GM18505 (cell line): ENCODE measurements at regions not wholly inside any gene's neighbourhood (a gene's known extent, or its start where the extent isn't known, plus 50 kb on each side); places are given as distances from the start of the nearest gene placed in this dataset.

ENCODE experiments used
- ATAC-seq: cut with Tn5 transposase; IDR thresholded peaks from one replicate; pipeline ENCODE4 v1.9.1; 2021; ENCODE audit not compliant: unreplicated experiment
- POLR2A ChIP-seq: IDR thresholded peaks from 4 replicates; pipeline ENCODE4 v1.6.1; 2011; ENCODE audit warnings: borderline replicate concordance; ENCODE audit not compliant: insufficient read depth, insufficient read length; ENCODE audit errors: extremely low read depth

- no peak for ATAC-seq
- TF ChIP-seq POLR2A: no peak
Observed at GRCh38 chr13:112142401-112142930, 75.5 kb downstream of the SOX1 start.

DNA sequence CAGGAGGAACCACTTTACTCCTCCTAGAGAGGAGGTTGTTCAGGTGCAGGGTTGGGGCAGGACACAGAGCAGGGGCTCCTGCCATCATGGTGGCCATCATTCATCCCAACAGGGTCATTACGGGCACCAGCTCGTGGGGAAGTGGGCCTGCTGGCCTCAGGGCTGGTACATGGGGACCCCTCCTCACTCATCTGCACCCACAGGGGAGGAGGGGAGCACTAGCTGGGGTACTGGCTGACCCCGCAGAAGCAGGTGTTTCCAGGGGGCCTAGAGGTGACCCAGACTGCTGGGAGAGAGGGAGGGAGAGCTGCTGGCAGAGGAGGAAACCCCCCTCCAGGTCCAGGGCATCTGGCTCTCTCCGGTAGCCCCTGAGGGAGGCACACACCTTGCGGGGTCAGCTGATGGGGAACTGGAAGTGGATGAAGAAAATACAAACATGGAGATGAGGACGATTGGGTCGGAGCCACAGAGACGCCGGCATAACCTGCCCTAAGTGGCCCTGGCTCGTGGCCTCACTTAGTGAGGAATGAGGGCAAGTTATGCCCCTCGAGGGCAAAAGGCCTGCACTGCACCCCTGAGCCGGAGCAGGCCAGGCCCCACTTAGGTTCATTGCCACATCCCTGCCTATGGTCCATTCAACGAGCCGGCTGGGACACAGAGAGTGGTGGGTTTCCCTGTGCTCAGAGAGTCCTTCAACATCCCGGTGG, 76.2 kb downstream of the SOX1 start:
- no peak for ATAC-seq

DNA sequence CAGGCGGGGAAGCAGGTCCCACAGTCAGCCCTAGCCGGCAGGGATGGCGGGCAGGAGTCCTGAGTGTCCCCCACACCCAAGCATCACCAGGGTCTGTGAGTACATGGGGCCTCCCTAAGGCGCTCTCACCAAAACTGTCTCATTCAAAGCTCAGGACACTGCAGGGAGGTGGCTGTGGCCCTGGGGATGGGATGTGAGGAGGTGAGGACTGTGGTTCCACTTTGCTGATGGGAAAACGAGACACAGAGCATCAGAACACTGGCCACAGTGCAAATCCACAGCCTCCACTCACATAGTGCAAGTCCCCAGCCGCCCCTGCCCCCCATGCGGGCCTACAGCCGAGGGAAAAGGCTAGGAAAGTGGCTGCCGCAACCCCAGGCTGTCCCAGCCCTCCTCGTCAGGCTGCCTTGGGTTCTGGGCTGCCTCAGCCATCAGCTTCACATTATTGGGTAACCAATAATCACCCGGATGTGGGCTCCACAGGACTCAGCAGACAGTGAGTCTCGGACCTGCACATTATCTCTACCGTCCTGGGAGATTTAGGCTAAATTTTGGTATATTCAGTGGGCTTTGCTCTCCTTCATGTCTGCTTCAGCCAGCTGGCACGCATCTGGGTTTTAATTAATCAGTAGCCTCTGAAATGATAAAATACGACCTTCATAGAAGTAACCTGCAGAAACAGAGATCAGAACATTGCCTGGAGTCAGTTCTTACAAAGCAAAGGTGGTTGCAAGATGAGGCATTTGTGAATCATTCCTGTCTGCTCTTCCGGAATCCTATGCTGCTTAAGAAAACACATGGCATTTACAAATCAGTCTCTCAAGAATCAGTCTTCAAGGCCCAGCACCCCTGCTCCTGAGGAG, 77.0 kb downstream of the SOX1 start:
- TF ChIP-seq POLR2A: no peak

More for the DNA sequence above, 76.2 kb downstream of the SOX1 start:
- TF ChIP-seq POLR2A: no peak

GRCh38 chr13:112144616-112145550, 77.9 kb downstream of the SOX1 start:
- ATAC-seq: no peak
- TF ChIP-seq POLR2A: no peak

More for the DNA sequence above, 77.0 kb downstream of the SOX1 start:
- ATAC-seq: no peak

DNA sequence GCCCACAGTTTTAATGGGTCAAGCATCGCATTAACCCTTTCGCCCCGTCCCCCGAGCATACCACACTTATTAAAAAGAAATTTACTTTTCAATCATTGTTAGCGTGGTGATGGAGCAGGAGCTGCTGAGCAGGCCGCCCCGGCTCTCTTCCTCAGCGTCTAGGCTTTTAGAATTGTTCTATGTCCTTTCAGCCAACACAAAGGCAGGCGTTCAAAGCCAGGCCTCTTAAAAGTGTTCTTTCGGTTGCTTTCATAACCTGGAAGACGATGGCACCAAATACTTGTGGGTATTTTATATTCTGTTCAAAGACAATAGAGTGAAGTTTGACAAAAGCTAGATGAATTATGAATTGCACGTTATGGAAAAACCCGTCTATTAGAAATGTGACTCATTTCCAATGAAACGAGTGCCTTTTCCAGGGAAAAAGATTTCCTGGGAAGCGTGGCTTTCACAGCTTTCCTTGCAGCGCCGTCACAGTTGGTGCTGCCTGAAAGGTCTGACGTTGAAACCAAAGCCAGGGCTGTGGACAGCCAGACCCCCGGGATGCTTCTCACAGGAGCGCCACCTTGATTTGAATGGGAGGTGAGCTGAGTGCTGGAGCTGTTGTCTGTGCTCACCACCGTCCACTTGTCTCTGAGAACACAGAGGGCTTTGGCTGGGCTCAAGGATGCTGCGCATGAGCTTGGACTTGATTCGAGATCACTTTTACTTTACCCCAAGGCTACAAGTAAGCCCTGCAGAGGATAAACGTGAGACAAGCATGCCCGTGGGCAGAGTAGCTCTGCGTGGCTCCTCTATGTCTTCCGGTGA, 78.8 kb downstream of the SOX1 start:
- TF ChIP-seq POLR2A: no peak
- ATAC-seq: no peak

DNA sequence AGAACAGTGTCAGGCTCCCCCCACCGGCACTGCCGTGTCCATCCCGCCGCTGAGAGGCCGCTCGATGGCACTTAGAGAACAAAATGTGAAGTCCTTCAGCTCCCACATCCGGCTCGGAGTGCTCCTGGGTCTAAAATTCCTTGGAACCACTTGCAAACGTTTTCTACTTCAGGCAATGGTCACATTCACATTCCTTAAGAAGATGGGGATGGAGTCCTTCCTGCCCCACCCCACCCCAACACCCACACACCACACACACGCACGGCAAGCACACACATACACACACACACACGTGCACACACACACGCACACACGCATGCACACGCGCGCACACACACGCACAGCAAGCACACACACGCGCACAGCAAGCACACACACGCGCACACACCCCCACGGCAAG, 83.4 kb downstream of the SOX1 start:
- no peak for TF ChIP-seq POLR2A
- ATAC-seq: no peak

- ATAC-seq: no peak
- no peak for TF ChIP-seq POLR2A
Observed at GRCh38 chr13:112152846-112153245, 85.9 kb downstream of the SOX1 start.

- ATAC-seq: no peak
- no peak for TF ChIP-seq POLR2A
Observed at GRCh38 chr13:112153364-112153763, 86.4 kb downstream of the SOX1 start.

DNA sequence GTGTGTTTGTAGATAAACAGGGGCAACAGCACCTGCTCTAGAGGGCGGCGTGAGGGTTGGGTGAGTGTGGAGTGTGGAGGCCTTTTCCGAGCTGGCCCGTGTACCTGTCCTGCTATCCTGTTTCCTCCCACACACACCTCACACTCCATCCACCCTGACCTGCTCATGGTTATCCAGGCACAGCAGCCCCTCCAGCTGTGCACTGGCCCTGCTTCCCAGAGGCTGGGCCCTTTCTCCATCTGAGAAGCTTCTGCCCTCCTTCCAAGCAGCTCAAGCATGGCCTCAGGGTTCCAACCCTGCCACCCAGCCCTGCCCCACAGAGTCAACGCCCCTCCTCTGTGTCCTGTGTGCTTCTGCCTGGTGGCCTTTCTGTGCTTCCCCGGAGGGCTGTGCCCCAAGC, 86.9 kb downstream of the SOX1 start:
- no peak for ATAC-seq
- no peak for TF ChIP-seq POLR2A

DNA sequence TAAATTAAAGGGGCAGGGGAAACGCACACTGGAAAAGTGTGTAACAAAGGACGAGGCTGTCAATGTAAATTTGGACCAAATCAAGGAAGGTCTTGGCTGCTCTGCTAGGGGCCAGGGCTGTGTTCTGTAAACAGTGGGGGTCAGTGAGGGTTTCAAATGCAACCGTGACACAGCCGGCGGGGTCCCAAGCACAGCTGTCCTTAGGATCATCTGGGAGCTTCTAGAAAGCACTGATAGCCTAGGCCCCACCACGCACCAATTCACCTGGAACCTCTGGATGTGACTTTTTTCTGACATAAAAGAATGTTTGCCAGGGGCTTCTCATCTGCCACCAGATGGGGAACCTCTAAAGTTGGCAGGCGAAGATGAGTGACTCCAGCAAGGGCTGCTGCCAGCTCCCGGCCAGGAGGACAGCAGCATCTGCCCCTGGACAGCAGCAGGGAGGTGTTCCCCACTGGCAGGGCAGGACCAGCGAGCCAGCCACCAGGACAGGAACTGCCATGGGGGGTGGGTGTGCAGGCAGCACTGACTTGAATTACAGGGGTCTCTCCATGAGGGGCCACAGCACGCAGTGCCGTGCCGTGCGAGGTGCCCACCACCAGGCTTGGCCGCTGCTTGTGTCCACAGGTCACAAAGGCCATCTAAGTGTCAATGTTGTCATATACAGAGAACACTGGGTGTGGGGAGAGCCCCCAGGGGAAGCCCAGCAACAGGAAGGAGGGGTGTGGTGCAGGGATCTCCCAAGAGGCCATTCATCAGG, 87.5 kb downstream of the SOX1 start:
- no peak for TF ChIP-seq POLR2A
- ATAC-seq: no peak

- no peak for ATAC-seq
Observed at GRCh38 chr13:112158961-112159360, 92.0 kb downstream of the SOX1 start.

More at GRCh38 chr13:112158961-112159360, 92.0 kb downstream of the SOX1 start:
- no peak for TF ChIP-seq POLR2A
